DOHH2 (cell line): ENCODE measurements at regions not wholly inside any gene's neighbourhood (a gene's known extent, or its start where the extent isn't known, plus 50 kb on each side); places are given as distances from the start of the nearest gene placed in this dataset.

ENCODE experiments used
- H3F3A ChIP-seq: fragments of 200-600 bp; sonication (generic), shearing (Covaris generic); 2 replicates; pipeline ENCODE4 v1.6.0; 2016; ENCODE audit warnings: antibody characterized with exemption, mild to moderate bottlenecking; ENCODE audit not compliant: control insufficient read depth, insufficient read depth
- H3K27ac ChIP-seq: fragments of 200-600 bp; sonication (generic); 2 replicates; pipeline ENCODE4 v1.5.1; 2014; ENCODE audit warnings: low read depth, mild to moderate bottlenecking, low read length, moderate library complexity
- H3K27me3 ChIP-seq: fragments of 200-600 bp; sonication (generic); 2 replicates; pipeline ENCODE4 v1.6.1; 2014; ENCODE audit warnings: mild to moderate bottlenecking, low read length, mixed read lengths; ENCODE audit not compliant: control insufficient read depth
- H3K36me3 ChIP-seq: fragments of 200-600 bp; sonication (generic); 2 replicates; pipeline ENCODE4 v1.6.1; 2014; ENCODE audit warnings: mild to moderate bottlenecking, low read length, moderate library complexity, mixed read lengths; ENCODE audit not compliant: control insufficient read depth
- H3K4me1 ChIP-seq: fragments of 200-600 bp; sonication (generic); 2 replicates; pipeline ENCODE4 v1.6.1; 2014; ENCODE audit warnings: mild to moderate bottlenecking, low read length, mixed read lengths; ENCODE audit not compliant: control insufficient read depth
- H3K4me2 ChIP-seq: fragments of 200-600 bp; sonication (generic); 2 replicates; pipeline ENCODE4 v1.6.0; 2014; ENCODE audit warnings: mild to moderate bottlenecking, low read length, moderate library complexity
- H3K4me3 ChIP-seq: fragments of 200-600 bp; sonication (generic); 2 replicates; pipeline ENCODE4 v1.5.1; 2014; ENCODE audit warnings: mild to moderate bottlenecking, low read length, mixed read lengths
- H3K79me2 ChIP-seq: fragments of 200-600 bp; sonication (generic); 2 replicates; pipeline ENCODE4 v1.6.1; 2014; ENCODE audit warnings: mild to moderate bottlenecking, low read length, mixed read lengths; ENCODE audit not compliant: control insufficient read depth
- H3K9me2 ChIP-seq: fragments of 200-600 bp; sonication (generic); replicated peaks from 2 replicates; pipeline ENCODE4 v1.6.1; 2014; ENCODE audit warnings: mild to moderate bottlenecking, low read length, mixed read lengths; ENCODE audit not compliant: control insufficient read depth
- H3K9me3 ChIP-seq: fragments of 200-600 bp; sonication (generic); 2 replicates; pipeline ENCODE4 v1.6.1; 2014; ENCODE audit warnings: antibody characterized with exemption, low read length, mixed read lengths; ENCODE audit not compliant: control insufficient read depth, insufficient read depth
- H4K20me1 ChIP-seq: fragments of 200-600 bp; sonication (generic); 2 replicates; pipeline ENCODE4 v1.6.0; 2014; ENCODE audit warnings: low read depth, mild to moderate bottlenecking, antibody characterized with exemption, low read length, moderate library complexity; ENCODE audit not compliant: control insufficient read depth, insufficient read depth
- CTCF ChIP-seq: fragments of 200-600 bp; sonication (generic); IDR thresholded peaks from one replicate; pipeline ENCODE4 v1.5.1; 2014; ENCODE audit warnings: antibody characterized with exemption, mild to moderate bottlenecking, low read depth, low read length; ENCODE audit not compliant: poor library complexity, severe bottlenecking
- EZH2phosphoT487 ChIP-seq: fragments of 200-600 bp; sonication (generic); IDR thresholded peaks from 2 replicates; pipeline ENCODE4 v1.6.1; 2017; ENCODE audit warnings: borderline replicate concordance, mild to moderate bottlenecking, antibody characterized with exemption, low read length, moderate library complexity, mixed read lengths

GRCh38 chr1:81197591-81197990, 603.1 kb upstream of the ADGRL2 start:
- no peak for TF ChIP-seq CTCF
- no peak for TF ChIP-seq EZH2phosphoT487
- no peaks in the 10 kb centered on the region for H3K4me1 ChIP-seq
- no peak overlapping the region for H3K4me3 ChIP-seq
- no peaks in the 10 kb centered on the region for H3F3A ChIP-seq
- no peak overlapping the region for H3K4me2 ChIP-seq
- H3K9me3 ChIP-seq: no peaks in the 10 kb centered on the region
- H3K79me2 ChIP-seq: no peaks in the 10 kb centered on the region
- no peaks in the 10 kb centered on the region for H3K27me3 ChIP-seq
- H3K9me2 ChIP-seq: no peaks in the 10 kb centered on the region
- no peaks in the 10 kb centered on the region for H4K20me1 ChIP-seq
- no peak overlapping the region for H3K27ac ChIP-seq
- no peaks in the 10 kb centered on the region for H3K36me3 ChIP-seq

DNA sequence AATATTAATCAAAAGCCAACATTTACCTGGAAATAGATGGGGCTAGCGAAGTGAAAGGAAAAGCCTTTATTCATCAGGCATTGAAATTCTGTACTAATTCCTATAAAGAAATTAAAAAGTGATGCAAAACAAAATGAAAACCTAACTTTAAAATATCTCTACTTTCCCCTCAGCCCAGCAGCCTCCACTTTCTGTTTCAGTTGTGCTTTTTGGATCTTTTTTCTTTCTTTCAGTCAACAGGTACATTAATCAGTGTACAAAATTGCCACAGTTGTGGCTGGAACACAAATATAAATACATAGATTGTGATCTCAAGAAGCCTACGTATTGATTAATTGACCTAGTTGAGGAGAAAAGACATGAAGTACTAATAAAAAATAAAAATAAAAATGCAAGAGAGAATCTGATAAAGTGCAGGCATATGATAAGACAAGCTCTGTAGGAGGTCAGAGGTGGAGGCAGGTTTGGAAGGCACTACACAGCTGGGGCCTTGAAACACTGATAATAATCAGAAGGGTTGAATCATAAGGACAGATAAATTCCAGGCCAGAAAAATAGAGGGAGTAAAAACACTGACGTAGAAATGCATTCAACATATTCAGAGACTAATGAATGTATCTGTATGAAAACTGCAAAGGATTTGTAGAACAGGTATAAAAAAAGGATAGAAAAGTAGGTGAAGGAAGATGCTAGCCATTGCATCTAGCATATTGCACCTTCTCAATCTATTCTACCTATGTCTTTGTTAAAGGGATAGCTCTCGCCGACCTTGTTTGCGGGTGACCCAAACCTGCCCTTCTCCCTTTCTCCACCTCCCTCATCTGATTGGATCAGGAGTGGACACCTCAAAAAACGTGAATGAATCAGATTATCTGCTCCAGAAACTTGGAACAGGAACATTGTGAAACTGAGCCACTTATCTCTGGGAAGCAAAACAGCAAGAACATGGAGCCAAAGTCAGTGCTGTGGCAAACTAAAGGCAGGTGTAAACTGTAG, 607.8 kb upstream of the ADGRL2 start:
- TF ChIP-seq EZH2phosphoT487: no peak
- TF ChIP-seq CTCF: no peak
- Histone ChIP-seq H3K9me3 (no peaks in the 10 kb centered on the region), H3K9me2 (no peaks in the 10 kb centered on the region), H3F3A (no peaks in the 10 kb centered on the region), H3K4me3 (no peak overlapping the region), H3K79me2 (no peaks in the 10 kb centered on the region), H3K4me2 (no peak overlapping the region), H3K36me3 (no peaks in the 10 kb centered on the region), H3K27ac (no peak overlapping the region), H3K27me3 (no peaks in the 10 kb centered on the region), H3K4me1 (no peaks in the 10 kb centered on the region), H4K20me1 (no peaks in the 10 kb centered on the region)

GRCh38 chr1:81190003-81190402, 610.7 kb upstream of the ADGRL2 start:
- no peaks in the 10 kb centered on the region for H4K20me1 ChIP-seq
- no peaks in the 10 kb centered on the region for H3K79me2 ChIP-seq
- no peaks in the 10 kb centered on the region for H3F3A ChIP-seq
- no peaks in the 10 kb centered on the region for H3K9me2 ChIP-seq
- no peak overlapping the region for H3K27ac ChIP-seq
- H3K4me1 ChIP-seq: no peaks in the 10 kb centered on the region
- no peak for TF ChIP-seq CTCF
- TF ChIP-seq EZH2phosphoT487: no peak
- H3K4me2 ChIP-seq: no peak overlapping the region
- no peaks in the 10 kb centered on the region for H3K9me3 ChIP-seq
- H3K27me3 ChIP-seq: no peaks in the 10 kb centered on the region
- no peak overlapping the region for H3K4me3 ChIP-seq
- no peaks in the 10 kb centered on the region for H3K36me3 ChIP-seq
